H1 (cell line): ENCODE measurements at regions not wholly inside any gene's neighbourhood (a gene's known extent, or its start where the extent isn't known, plus 50 kb on each side); places are given as distances from the start of the nearest gene placed in this dataset.

Source experiments
- CTCF ChIA-PET: fragments of 300-600 bp; sonication (Branson Sonifier 250); formaldehyde crosslinking; loops from one replicate; lab custom pipeline; 2021; ENCODE audit not compliant: partially characterized antibody; lab: Charles Lee
- POLR2A ChIA-PET: fragments of 300-600 bp; sonication (Branson Sonifier 250); formaldehyde crosslinking; loops from one replicate; lab custom pipeline; 2021; ENCODE audit warnings: inconsistent platforms; ENCODE audit not compliant: partially characterized antibody; lab: Charles Lee
- DNase-seq, 2 experiments: peaks; one replicate each; pipeline versions ENCODE4 v3.0.0 to v3.0.0-alpha.2; 2010 to 2022; ENCODE audit warnings: low spot score in 2 of 2, low read depth in 1 of 2, mixed read lengths in 1 of 2
- FAIRE-seq: peaks from 2 replicates; lab custom pipeline; 2011; peaks lifted over from hg19 to GRCh38; lab: Jason Lieb, UNC
- H2AFZ ChIP-seq: 2 replicates; pipeline ENCODE4 v1.8.1; 2012; ENCODE audit warnings: low read length, inconsistent platforms
- H2AK5ac ChIP-seq: 2 replicates; pipeline ENCODE4 v1.6.1; 2013; ENCODE audit warnings: low read depth, low read length
- H2BK120ac ChIP-seq: replicated peaks from 2 replicates; pipeline ENCODE3; 2013; ENCODE audit warnings: low read depth, low read length, inconsistent platforms
- H2BK12ac ChIP-seq: 2 replicates; pipeline ENCODE4 v1.6.1; 2013; ENCODE audit warnings: low read depth, low read length
- H2BK15ac ChIP-seq: 2 replicates; pipeline ENCODE4 v1.6.1; 2013; ENCODE audit warnings: low read length
- H2BK20ac ChIP-seq: 2 replicates; pipeline ENCODE4 v1.6.1; 2013; ENCODE audit warnings: low read length
- H2BK5ac ChIP-seq: 2 replicates; pipeline ENCODE4 v1.6.1; 2013; ENCODE audit warnings: low read depth, low read length
- H3K14ac ChIP-seq: 2 replicates; pipeline ENCODE4 v1.6.1; 2013; ENCODE audit warnings: inconsistent platforms; ENCODE audit not compliant: insufficient read length
- H3K18ac ChIP-seq: 2 replicates; pipeline ENCODE4 v1.6.1; 2013; ENCODE audit warnings: low read length; ENCODE audit errors: extremely low read depth
- H3K23ac ChIP-seq: 2 replicates; pipeline ENCODE4 v1.6.1; 2013; ENCODE audit warnings: inconsistent platforms; ENCODE audit not compliant: insufficient read length
- H3K23me2 ChIP-seq: 2 replicates; pipeline ENCODE4 v1.6.1; 2013; ENCODE audit warnings: low read depth, low read length
- H3K27ac ChIP-seq: 2 replicates; pipeline ENCODE4 v1.6.1; 2011; ENCODE audit warnings: low read depth, low read length, inconsistent platforms
- H3K27me3 ChIP-seq, 4 experiments: replicated peaks in 1 of 4; 1 replicate in 1 of 4; 2 replicates in 3 of 4; pipeline versions ENCODE4 v1.6.1 to v1.8.1; 2011 to 2013; ENCODE audit warnings: low read length in 3 of 4, mild to moderate bottlenecking in 3 of 4, inconsistent platforms in 2 of 4, mixed read lengths in 2 of 4, moderate library complexity in 1 of 4; ENCODE audit not compliant: control insufficient read depth in 3 of 4, insufficient read depth in 3 of 4; ENCODE audit errors: extremely low read depth in 1 of 4
- H3K36me3 ChIP-seq, 4 experiments: 2 replicates each; pipeline versions ENCODE4 v1.6.1 to v1.8.1; 2011 to 2013; ENCODE audit warnings: mild to moderate bottlenecking in 4 of 4, low read length in 3 of 4, moderate library complexity in 2 of 4, control low read depth in 1 of 4, inconsistent platforms in 1 of 4; ENCODE audit not compliant: insufficient read depth in 4 of 4, control insufficient read depth in 2 of 4
- H3K4ac ChIP-seq: replicated peaks from 2 replicates; pipeline ENCODE3; 2013; ENCODE audit warnings: low read length, low read depth, mixed read lengths, inconsistent platforms; ENCODE audit not compliant: insufficient read length
- H3K4me1 ChIP-seq, 4 experiments: replicated peaks in 1 of 4; 1 replicate in 1 of 4; 2 replicates in 3 of 4; pipeline versions ENCODE4 v1.6.1 to v1.8.1; 2011 to 2013; ENCODE audit warnings: low read length in 3 of 4, inconsistent platforms in 2 of 4, mixed read lengths in 1 of 4; ENCODE audit not compliant: insufficient read depth in 4 of 4, control insufficient read depth in 3 of 4
- H3K4me2 ChIP-seq, 2 experiments: 2 replicates each; pipeline versions ENCODE4 v1.6.1 to v1.8.1; 2011 to 2013; ENCODE audit warnings: low read depth in 2 of 2, low read length in 2 of 2, control low read depth in 1 of 2, inconsistent platforms in 1 of 2, mild to moderate bottlenecking in 1 of 2; ENCODE audit not compliant: insufficient read depth in 1 of 2
- H3K4me3 ChIP-seq, 4 experiments: fragments of 200-600, 300-600 bp in 1 of 4; sonication (generic), shearing (Covaris generic), sonication (Bioruptor Twin) in 1 of 4; 2 replicates each; pipeline versions ENCODE4 v1.5.1 to v1.8.1; 2011 to 2016; ENCODE audit warnings: low read length in 4 of 4, low read depth in 3 of 4, control low read depth in 2 of 4, inconsistent platforms in 2 of 4, mild to moderate bottlenecking in 2 of 4, mixed read lengths in 1 of 4, moderate library complexity in 1 of 4; ENCODE audit not compliant: insufficient read depth in 2 of 4; ENCODE audit errors: extremely low read depth in 1 of 4
- H3K56ac ChIP-seq: replicated peaks from 2 replicates; pipeline ENCODE3; 2013; ENCODE audit warnings: low read depth, mild to moderate bottlenecking, mixed read lengths, low read length, inconsistent platforms; ENCODE audit not compliant: insufficient read length
- H3K79me1 ChIP-seq: 2 replicates; pipeline ENCODE4 v1.6.1; 2013; ENCODE audit warnings: low read depth, low read length, control low read depth
- H3K79me2 ChIP-seq, 2 experiments: 2 replicates each; pipeline versions ENCODE4 v1.6.1 to v1.8.1; 2012 to 2013; ENCODE audit warnings: low read length in 2 of 2, mild to moderate bottlenecking in 2 of 2, inconsistent platforms in 1 of 2; ENCODE audit not compliant: insufficient read depth in 2 of 2, control insufficient read depth in 1 of 2
- H3K9ac ChIP-seq, 4 experiments: replicated peaks in 1 of 4; 1 replicate in 1 of 4; 2 replicates in 3 of 4; pipeline versions ENCODE4 v1.6.1 to v1.8.1; 2011 to 2013; ENCODE audit warnings: low read depth in 3 of 4, low read length in 3 of 4, control low read depth in 2 of 4, mild to moderate bottlenecking in 2 of 4, moderate library complexity in 2 of 4, inconsistent platforms in 1 of 4; ENCODE audit errors: extremely low read depth in 1 of 4
- H3K9me3 ChIP-seq, 2 experiments: 2 replicates each; pipeline versions ENCODE4 v1.6.1 to v1.8.1; 2012 to 2013; ENCODE audit warnings: mild to moderate bottlenecking in 2 of 2, moderate library complexity in 2 of 2, control low read depth in 1 of 2, inconsistent platforms in 1 of 2, low read depth in 1 of 2, low read length in 1 of 2, mixed read lengths in 1 of 2; ENCODE audit not compliant: insufficient read depth in 2 of 2
- H4K20me1 ChIP-seq, 2 experiments: replicated peaks in 1 of 2; 2 replicates each; pipeline versions ENCODE3 to v1.8.1; 2011 to 2013; ENCODE audit warnings: inconsistent platforms in 2 of 2, low read length in 2 of 2, mild to moderate bottlenecking in 1 of 2; ENCODE audit not compliant: insufficient read depth in 2 of 2, control insufficient read depth in 1 of 2
- H4K5ac ChIP-seq: 2 replicates; pipeline ENCODE4 v1.6.1; 2013; ENCODE audit warnings: low read length, low read depth, mixed read lengths, inconsistent platforms; ENCODE audit not compliant: insufficient read length
- H4K8ac ChIP-seq: 2 replicates; pipeline ENCODE4 v1.8.0; 2013; ENCODE audit warnings: mild to moderate bottlenecking, moderate library complexity, low read length, inconsistent platforms; ENCODE audit not compliant: insufficient read depth; ENCODE audit errors: extremely low read depth
- H4K91ac ChIP-seq: replicated peaks from 2 replicates; pipeline ENCODE3; 2013; ENCODE audit warnings: low read length, mixed read lengths, inconsistent platforms; ENCODE audit not compliant: insufficient read length
- ASH2L ChIP-seq: fragments of 200-600, 300-600 bp; sonication (generic); IDR thresholded peaks from one replicate; pipeline ENCODE4 v1.7.1; 2017; ENCODE audit warnings: low read length
- BACH1 ChIP-seq: IDR thresholded peaks from 2 replicates; pipeline ENCODE4 v1.6.1; 2012; ENCODE audit warnings: low read length, improper control_type of control experiment
- EZH2 ChIP-seq: fragments of 200-600 bp; sonication (generic); IDR thresholded peaks from 2 replicates; pipeline ENCODE4 v1.7.1; 2012; ENCODE audit warnings: low read depth, mild to moderate bottlenecking, moderate library complexity, low read length, inconsistent platforms; ENCODE audit not compliant: severe bottlenecking
- TAF7 ChIP-seq: optimal IDR thresholded peaks from 2 replicates; pipeline ENCODE3; 2011; ENCODE audit warnings: low read depth, mild to moderate bottlenecking, inconsistent platforms, low read length, moderate library complexity, borderline replicate concordance
- TBP ChIP-seq: IDR thresholded peaks from 2 replicates; pipeline ENCODE4 v1.6.1; 2011; ENCODE audit warnings: low read depth, low read length, improper control_type of control experiment
- TEAD4 ChIP-seq: IDR thresholded peaks from 2 replicates; pipeline ENCODE4 v1.6.1; 2012; ENCODE audit warnings: low read depth, low read length, inconsistent platforms, mixed read lengths
- WGBS, 2 experiments: shearing (Covaris generic) in 1 of 2; methylation state at CpG; one replicate each; pipeline versions ENCODE4 v1.1.6 to v1.1.7; 2013 to 2015; ENCODE audit warnings: low lambda C conversion rate in 2 of 2, mixed read lengths in 2 of 2, inconsistent platforms in 1 of 2, low coverage in 1 of 2, missing lambda C conversion rate in 1 of 2; ENCODE audit not compliant: insufficient replicate concordance in 2 of 2, insufficient coverage in 1 of 2, insufficient read length in 1 of 2; ENCODE audit errors: extremely low coverage in 1 of 2, missing lambda C conversion rate in 1 of 2; 5-methylcytosine and 5-hydroxymethylcytosine counted together

DNA sequence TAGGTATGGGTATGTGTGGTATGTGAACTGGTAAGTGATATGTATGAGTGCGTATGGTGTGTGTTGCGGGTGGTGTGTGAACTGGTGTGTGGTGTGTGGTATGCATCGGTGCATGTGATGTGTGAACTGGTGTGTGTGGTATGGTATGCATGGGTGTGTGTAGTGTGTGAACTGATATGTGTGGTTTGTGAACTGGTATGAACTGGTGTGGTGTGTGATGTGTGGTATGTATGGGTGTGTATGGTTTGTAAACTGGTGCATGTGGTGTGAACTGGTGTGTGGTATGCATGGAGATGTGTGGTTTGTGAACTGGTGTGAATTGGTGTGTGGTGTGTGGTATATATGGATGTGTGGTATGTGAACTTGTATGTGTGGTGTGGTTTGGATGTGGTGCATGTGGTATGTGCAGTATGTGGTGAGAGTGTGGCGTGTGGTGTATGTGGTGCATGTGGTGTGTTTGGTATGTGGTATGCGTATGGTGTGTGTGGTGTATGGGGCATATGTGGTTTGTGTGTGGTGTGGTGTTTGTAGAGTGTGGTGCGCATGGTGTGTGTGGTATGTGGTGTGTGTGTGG lies 208.9 kb upstream of the TNP1 start:
- Histone ChIP-seq H3K79me1 (peaks cover 4% of the 10 kb centered on the region; the same call in 1 of the 2 replicates), H3K14ac (no peak overlapping the region), H3K9ac (no peak overlapping the region), H3K27me3 (no peaks in the 10 kb centered on the region), H3K56ac (peak overlapping the region; percentile 93), H3K23me2 (peaks cover 14% of the 10 kb centered on the region), H3K9me3 (0 out of 4 replicates have a peak, but pooled peaks cover 0 to 8% of the 10 kb centered on the region in 2 experiments), H4K5ac (no peak overlapping the region), H4K20me1 (peaks cover 0 to 10% of the 10 kb centered on the region in 2 experiments), H4K91ac (no peak overlapping the region), H3K18ac (no peak overlapping the region), H2BK120ac (no peak overlapping the region), H2BK12ac (peak overlapping the region; percentile 6; the same call in 1 of the 2 replicates), H3K23ac (no peak overlapping the region), H3K79me2 (no peaks in the 10 kb centered on the region), H2AK5ac (peak overlapping the region; percentile 18; the same call in 1 of the 2 replicates), H2BK5ac (peak overlapping the region; percentile 6; the same call in 1 of the 2 replicates), H2AFZ (no peak overlapping the region), H4K8ac (no peak overlapping the region), H3K4me1 (peaks cover 2 to 10% (median 3%) of the 10 kb centered on the region in 4 experiments; a peak in 4 of 7 replicates), H3K4ac (no peak overlapping the region), H2BK15ac (peak overlapping the region; percentile 81; the same call in 1 of the 2 replicates), H2BK20ac (peak overlapping the region; percentile 21; the same call in 1 of the 2 replicates), H3K4me2 (no peak overlapping the region), H3K4me3 (no peak overlapping the region), H3K36me3 (no peaks in the 10 kb centered on the region; a peak in 2 of 8 replicates), H3K27ac (no peak overlapping the region)
- WGBS, 2 experiments, result 89 to 100% methylated on average over 3 to 6 of the region's 6 CpGs
- FAIRE-seq, result peak; percentile 78
- DNase-seq, result no peak
- TF ChIP-seq TEAD4 (no peak), EZH2 (no peak), ASH2L (no peak), TAF7 (no peak), BACH1 (no peak; the same call in 1 of the 2 replicates), TBP (no peak)
- CTCF ChIA-PET, result no interaction called here
- POLR2A ChIA-PET, result no interaction called here
